HCT116 (cell line): ENCODE measurements at regions not wholly inside any gene's neighbourhood (a gene's known extent, or its start where the extent isn't known, plus 50 kb on each side); places are given as distances from the start of the nearest gene placed in this dataset.

Source experiments
- CEBPB ChIP-seq: IDR thresholded peaks from 2 replicates; pipeline ENCODE4 v1.6.1; 2012; ENCODE audit warnings: low read depth
- CTCF ChIP-seq, 3 experiments: fragments of 200-600 bp in 1 of 3; sonication (generic) in 1 of 3; IDR thresholded peaks in 2 of 3; conservative IDR thresholded peaks in 1 of 3; 2 replicates each; pipeline ENCODE4 v1.5.1; 2012 to 2017; ENCODE audit warnings: low read depth in 2 of 3, low read length in 2 of 3, antibody characterized with exemption in 1 of 3, borderline replicate concordance in 1 of 3, control low read depth in 1 of 3, mild to moderate bottlenecking in 1 of 3, mixed read lengths in 1 of 3, mixed run types in 1 of 3, moderate library complexity in 1 of 3; ENCODE audit not compliant: insufficient read depth in 1 of 3
- EZH2 ChIP-seq: fragments of 200-600 bp; sonication (generic); IDR thresholded peaks from 2 replicates; pipeline ENCODE4 v1.6.1; 2017; ENCODE audit warnings: antibody characterized with exemption, mixed run types
- FOSL1 ChIP-seq: IDR thresholded peaks from 2 replicates; pipeline ENCODE4 v1.6.1; 2012; ENCODE audit warnings: low read depth
- POLR2A ChIP-seq: IDR thresholded peaks from 2 replicates; pipeline ENCODE4 v1.7.0; 2011; ENCODE audit warnings: borderline replicate concordance; ENCODE audit not compliant: insufficient read depth, insufficient read length; ENCODE audit errors: extremely low read depth
- POLR2AphosphoS5 ChIP-seq: IDR thresholded peaks from 2 replicates; pipeline ENCODE4 v1.6.1; 2011; ENCODE audit warnings: mild to moderate bottlenecking, low read depth, low read length, moderate library complexity
- TCF7L2 ChIP-seq: IDR thresholded peaks from 2 replicates; pipeline ENCODE4 v1.7.0; 2011; ENCODE audit warnings: borderline replicate concordance, inconsistent platforms; ENCODE audit not compliant: insufficient read depth, insufficient read length; ENCODE audit errors: extremely low read depth
- YY1 ChIP-seq: IDR thresholded peaks from 2 replicates; pipeline ENCODE4 v1.6.1; 2011; ENCODE audit warnings: low read length, low read depth, moderate library complexity, mild to moderate bottlenecking; ENCODE audit not compliant: insufficient replicate concordance; ENCODE audit errors: extremely low read depth

- TF ChIP-seq FOSL1 (no peak), CEBPB (no peak), CTCF (IDR thresholded peaks at IDR 0.05 in 2 of 3, conservative IDR thresholded peaks at IDR 0.05 in 1 of 3; ENCODE audit: borderline replicate concordance in 1 of 3, insufficient read depth in 1 of 3, low read depth in 2 of 3, low read length in 2 of 3) (no peak), YY1 (no peak), POLR2A (no peak), TCF7L2 (no peak), POLR2AphosphoS5 (no peak), EZH2 (no peak)
Measured at GRCh38 chr7:115827305-115828045, 203.1 kb downstream of the TFEC start.
